GM13976 (cell line): ENCODE measurements at regions not wholly inside any gene's neighbourhood (a gene's known extent, or its start where the extent isn't known, plus 50 kb on each side); places are given as distances from the start of the nearest gene placed in this dataset.

Experiments used
- DNase-seq: peaks from one replicate; pipeline ENCODE4 v3.0.0; 2012; ENCODE audit warnings: low spot score
- CTCF ChIP-seq: IDR thresholded peaks from 2 replicates; pipeline ENCODE4 v1.5.1; 2012; ENCODE audit warnings: borderline replicate concordance, mild to moderate bottlenecking; ENCODE audit not compliant: insufficient read depth; ENCODE audit errors: extremely low read depth, missing control alignments, control extremely low read depth
- in situ Hi-C: fragments of 300-500 bp; cut with MboI; formaldehyde crosslinking; loops from one replicate; pipeline ENCODE4 v1.12.0; 2022; ENCODE audit warnings: low sequenced_read_pairs, mixed read lengths, inconsistent platforms; ENCODE audit not compliant: unreplicated experiment

DNA sequence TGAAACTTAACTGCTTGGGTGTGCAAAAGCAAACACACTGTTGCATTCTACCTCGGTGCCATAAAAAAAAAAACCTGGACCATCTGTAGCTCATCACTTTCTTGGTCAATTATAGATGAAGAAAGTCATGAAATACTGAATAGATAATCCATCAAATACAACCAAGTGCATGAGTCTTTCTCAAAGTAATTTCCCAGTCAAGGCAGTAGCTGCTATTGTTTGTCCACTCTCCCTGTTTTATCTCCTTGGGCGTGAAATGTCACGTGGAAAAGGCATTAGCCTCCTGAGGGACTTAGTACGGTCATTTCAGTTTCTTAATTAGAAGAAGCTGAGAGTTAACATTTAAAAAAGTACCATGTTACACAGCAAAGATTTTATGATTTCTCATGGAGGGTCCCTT is 1697.9 kb downstream of the PCDH9 start:
- TF ChIP-seq CTCF, result no peak
- DNase-seq, result no peak
- in situ Hi-C loops, result no loop called here

- DNase-seq, result no peak
- in situ Hi-C loops, result no loop called here
- no peak for TF ChIP-seq CTCF
Observed at GRCh38 chr13:65530688-65531087, 1699.4 kb downstream of the PCDH9 start.

- no peak for TF ChIP-seq CTCF
- DNase-seq, result no peak
- in situ Hi-C loops, result no loop called here
Observed at GRCh38 chr13:65529541-65529940, 1700.6 kb downstream of the PCDH9 start.

- no peak for DNase-seq
- no peak for TF ChIP-seq CTCF
- in situ Hi-C loops, result no loop called here
Observed at GRCh38 chr13:65508745-65509144, 1721.4 kb downstream of the PCDH9 start.

GRCh38 chr13:65508338-65508737 is 1721.8 kb downstream of the PCDH9 start:
- no peak for DNase-seq
- TF ChIP-seq CTCF, result no peak
- in situ Hi-C loops, result no loop called here

DNA sequence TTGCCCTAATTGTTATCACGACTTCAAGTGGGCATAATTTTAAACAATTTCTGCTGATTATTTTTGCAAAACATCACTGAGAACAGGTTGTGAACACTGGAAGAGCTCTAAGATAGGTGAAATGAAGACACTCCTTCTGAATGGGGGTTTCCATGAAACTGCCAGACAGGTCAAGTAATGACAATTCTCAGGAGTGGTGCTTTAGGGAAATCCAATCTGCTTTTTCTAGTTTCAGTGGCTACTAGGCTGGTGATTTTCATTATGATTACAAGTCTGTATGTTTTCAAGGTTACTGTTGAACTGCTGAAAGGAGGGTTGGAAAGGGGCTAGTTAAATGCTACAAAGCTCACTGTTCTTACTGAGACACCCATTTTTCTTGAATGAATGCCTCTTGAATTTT is 1724.2 kb downstream of the PCDH9 start:
- no peak for TF ChIP-seq CTCF
- no peak for DNase-seq
- in situ Hi-C loops, result no loop called here

DNA sequence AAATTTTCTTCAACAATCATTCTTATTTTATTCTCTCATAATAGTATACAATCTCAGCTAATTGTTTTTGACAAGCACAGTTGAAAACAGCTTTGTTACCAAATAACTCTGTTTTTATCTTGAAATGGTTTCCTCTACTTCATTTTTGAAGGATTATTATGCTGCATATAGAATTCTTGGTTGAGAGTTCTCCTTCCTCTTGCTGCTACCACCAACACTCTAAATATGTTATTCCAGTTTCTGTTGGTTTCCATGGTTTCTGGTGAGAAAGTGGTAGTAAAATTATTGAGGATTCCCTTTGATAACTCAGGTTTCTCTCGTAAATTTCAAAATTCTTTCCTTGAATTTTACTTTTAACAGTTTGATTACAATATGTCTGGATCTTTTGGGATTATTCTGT is 1725.9 kb downstream of the PCDH9 start:
- in situ Hi-C loops, result no loop called here
- DNase-seq, result no peak
- no peak for TF ChIP-seq CTCF
